ENCODE measurements at regions not wholly inside any gene's neighbourhood (a gene's known extent, or its start where the extent isn't known, plus 50 kb on each side); places are given as distances from the start of the nearest gene placed in this dataset.

GRCh38 chr2:107380912-107381311, 445.8 kb upstream of the RGPD4 start:
- DNase-seq (ENCODE audit: low spot score): peak; percentile 7

DNA sequence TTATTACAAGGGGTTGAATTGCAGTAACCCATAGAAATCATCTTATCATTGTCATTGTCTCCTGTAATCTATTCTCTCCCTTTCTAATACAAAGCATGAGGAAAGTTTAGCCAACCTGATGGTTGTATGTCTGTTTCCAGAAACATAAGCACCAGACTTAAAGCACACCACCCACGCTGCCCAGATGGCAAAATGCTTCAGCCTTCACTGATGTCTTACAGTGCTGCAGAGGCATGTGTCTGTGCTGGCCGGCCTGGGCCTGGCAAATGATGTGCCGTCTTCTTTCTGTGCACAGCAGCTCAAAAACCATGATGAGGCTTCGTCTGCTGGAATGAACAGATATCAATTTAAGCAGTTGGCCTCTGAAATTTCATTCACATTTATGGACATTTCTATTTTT, 443.0 kb upstream of the RGPD4 start:
- DNase-seq (ENCODE audit: low spot score): no peak

DNA sequence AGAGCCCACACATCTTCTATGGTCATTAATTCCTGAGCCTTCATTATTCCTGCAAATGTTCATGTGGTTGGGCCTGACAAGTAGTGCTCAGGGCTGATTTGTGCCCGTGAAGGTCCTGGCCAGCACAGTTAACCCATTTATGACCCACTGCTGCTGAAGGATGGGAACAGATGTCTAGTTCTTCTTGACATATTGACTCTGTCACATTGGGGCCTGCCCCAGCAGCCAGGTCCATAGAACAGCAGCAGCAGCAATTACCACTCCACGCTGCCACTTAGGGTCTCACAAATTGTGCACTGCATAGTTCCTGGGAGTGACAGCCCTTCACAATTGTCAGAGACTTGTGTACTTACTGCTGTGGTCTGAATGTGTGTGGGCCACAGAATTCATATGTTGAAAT, 442.3 kb upstream of the RGPD4 start:
- DNase-seq (ENCODE audit: low spot score): no peak

- no peak for DNase-seq (ENCODE audit: low spot score)
Measured at GRCh38 chr2:107385921-107386320, 440.8 kb upstream of the RGPD4 start.

GRCh38 chr2:107392241-107392704, 434.4 kb upstream of the RGPD4 start:
- DNase-seq (ENCODE audit: low spot score): no peak

DNA sequence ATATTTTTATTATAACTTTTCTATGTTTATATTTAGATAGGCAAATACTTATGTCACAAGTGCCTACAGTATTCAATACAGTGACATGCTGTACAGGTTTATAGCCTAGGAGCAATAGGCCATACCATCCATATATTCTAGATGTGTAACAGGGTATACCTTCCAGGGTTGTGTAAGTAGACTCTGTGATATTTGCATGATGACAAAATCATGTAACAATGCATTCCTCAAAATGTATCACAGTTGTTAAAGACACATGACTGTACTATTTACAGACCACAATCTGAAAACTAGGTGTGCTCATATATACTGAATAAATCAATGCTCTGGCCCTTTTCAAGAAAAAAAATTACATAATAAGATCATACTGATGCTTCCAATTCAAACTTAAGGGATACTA, 433.2 kb upstream of the RGPD4 start:
- DNase-seq (ENCODE audit: low spot score): no peak

- DNase-seq (ENCODE audit: low spot score): no peak
Measured at GRCh38 chr2:107398683-107399082, 428.0 kb upstream of the RGPD4 start.

- DNase-seq (ENCODE audit: low spot score): no peak
Measured at GRCh38 chr2:107402330-107402729, 424.4 kb upstream of the RGPD4 start.

DNA sequence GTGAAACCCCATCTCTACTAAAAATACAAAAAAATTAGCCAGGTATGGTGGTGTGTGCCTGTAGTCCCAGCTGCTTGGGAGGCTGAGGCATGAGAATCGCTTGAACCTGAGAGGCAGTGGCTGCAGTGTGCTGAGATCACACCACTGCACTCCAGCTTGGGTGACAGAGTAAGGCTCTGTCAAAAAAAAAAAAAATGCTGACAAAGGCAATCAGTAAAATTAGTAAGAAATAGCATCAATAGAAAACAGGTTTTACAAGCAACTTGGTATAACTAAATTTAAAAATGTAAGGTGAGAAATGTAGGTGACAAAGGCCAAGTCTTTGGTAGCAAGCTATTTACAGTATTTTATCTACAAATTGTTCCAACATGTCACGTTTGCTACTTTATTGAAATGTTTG, 421.4 kb upstream of the RGPD4 start:
- no peak for DNase-seq (ENCODE audit: low spot score)

DNA sequence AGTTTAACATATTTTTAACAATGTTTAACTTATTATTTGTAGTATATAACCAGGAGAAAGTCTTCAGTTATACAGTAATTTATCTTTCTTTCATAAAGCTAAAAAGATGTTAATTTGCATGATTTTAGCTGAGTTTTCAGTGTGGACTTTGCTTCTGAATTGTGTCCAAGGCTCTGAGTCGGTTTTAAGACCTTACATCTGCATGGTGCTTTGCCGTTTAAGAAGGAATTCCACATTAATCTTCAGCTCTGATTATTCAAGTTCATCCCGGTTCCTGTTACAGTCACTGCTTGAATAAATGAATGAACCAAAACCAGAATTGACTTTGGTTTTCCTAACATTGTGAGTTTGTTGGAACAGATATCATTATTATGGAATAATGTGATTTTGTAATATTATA, 419.7 kb upstream of the RGPD4 start:
- no peak for DNase-seq (ENCODE audit: low spot score)

- no peak for DNase-seq (ENCODE audit: low spot score)
Measured at GRCh38 chr2:107407974-107408373, 418.7 kb upstream of the RGPD4 start.

DNA sequence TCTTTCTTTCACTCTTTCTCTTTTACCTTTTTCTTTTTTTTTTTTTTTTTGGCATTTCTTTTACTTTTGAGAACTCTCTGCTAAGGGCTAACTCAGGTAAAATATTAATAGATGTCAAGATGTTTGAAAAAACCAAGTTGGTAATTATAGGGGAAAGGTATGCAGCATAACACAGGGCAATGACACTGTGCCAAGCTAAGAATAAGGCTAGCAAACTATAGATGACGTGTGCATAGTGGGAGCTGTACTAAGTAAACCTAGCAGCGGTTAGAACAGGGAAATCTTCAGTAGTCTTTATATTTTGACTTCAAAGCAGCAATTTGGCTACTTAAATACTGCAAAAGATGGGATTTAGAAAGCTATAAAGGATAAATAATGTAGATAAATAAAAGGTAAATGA, 415.4 kb upstream of the RGPD4 start:
- DNase-seq (ENCODE audit: low spot score): no peak

DNA sequence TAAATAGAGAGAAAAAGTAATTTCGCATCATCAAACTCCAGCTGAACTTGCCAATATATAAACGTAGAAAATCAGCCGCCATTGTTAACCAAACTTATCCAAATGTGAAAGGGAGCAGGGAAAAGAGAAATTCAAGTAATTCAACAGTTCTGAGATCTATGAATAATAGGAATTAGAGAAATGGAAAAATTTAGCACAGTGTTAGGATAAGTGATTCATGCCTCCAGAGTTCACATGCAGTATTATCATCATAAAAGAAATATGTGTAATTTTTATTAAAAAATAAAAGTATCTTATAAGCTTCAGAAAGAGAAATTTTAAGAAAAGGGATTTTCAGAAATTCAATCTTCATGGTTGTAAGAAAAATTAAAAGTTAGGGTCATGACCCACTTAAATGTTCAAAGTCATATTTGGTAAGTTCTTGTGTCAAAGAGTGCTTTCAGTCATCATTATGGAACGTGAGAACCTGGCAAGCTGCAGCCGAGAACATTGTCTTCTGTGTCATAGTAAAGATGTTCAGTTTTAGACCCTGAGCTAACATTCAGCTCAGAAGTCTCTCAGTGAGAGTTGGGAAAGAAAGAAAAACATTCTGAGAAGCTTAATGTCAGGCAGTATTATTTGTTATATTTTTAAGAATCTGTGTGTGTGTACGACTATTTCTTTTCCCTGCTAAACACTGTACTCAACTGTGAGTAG, 414.3 kb upstream of the RGPD4 start:
- DNase-seq (ENCODE audit: low spot score): no peak

GRCh38 chr2:107412981-107413380, 413.7 kb upstream of the RGPD4 start:
- DNase-seq (ENCODE audit: low spot score): no peak

DNA sequence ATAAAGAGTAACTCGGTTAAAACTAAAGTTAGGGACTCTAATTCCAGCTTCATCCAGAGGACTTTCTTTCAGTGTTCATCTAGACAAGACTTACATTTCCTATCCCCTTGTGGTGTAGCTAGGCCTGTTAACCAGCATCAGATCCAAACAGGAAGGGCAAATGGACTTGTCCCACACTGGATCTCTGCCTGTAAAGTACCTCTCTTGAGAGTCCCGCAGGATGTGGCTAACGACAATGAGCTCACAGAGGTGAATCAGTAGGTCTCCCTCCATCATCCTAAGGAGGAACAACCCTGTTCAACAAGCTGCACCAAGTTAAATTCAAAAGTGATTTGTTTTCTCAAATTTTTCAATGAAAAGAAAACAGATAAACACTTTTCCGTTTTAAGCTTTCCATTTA, 412.3 kb upstream of the RGPD4 start:
- DNase-seq (ENCODE audit: low spot score): no peak

DNA sequence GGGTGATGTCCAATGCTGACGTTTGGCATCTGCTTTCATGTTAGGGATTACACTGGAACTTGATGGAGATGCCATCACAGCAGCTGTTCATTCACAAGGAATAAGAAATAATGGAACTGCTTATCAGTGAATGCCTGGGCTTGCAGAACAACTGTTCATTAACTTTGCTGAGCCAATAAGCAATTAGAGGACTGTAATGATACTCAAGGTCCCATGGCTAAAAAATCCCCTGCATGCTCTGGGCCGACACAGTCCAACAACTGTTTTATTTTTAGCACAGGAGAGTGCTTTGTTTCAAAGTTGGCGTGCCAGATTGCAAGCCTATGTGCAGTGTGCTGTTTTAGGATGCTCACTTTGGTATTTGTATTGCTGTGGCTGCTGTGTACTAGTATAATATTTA, 408.0 kb upstream of the RGPD4 start:
- no peak for DNase-seq (ENCODE audit: low spot score)

DNA sequence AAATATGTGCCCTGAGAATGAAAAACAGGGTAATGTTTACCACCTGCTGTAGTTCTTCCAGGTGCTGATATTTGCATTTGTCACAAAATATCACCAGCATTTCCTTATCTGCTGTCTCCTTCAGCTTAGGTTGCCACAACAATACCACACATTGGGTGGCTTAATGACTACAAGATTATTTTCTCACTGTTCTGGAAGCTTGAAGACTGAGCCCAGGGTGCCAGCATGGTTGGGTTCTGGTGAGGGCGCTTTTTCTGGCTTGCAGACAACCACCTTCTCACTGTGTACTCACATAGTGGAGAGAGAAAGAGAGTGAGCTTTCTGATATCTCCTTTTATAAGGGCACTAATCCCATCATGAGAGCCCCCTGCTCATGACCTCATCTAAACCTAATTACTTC, 407.5 kb upstream of the RGPD4 start:
- DNase-seq (ENCODE audit: low spot score): no peak

DNA sequence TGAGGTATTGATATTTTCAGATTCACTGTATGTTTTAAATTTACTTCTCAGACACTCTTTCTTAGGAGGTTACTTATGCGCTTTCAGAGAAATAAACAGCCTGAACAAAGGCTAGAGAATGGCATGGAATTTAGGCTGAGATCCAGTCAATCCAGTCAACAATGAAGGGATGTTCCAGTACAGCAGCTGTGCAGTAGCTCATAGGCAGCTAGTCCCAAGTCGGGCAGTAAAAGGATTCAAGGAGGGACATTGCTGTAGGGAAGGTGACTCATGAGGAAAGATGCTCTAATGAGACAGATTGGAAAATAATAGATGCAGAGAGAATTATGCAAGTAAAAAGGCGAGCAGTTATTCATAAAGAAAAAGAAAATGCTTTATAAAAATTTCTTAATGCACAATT, 397.9 kb upstream of the RGPD4 start:
- no peak for DNase-seq (ENCODE audit: low spot score)

DNA sequence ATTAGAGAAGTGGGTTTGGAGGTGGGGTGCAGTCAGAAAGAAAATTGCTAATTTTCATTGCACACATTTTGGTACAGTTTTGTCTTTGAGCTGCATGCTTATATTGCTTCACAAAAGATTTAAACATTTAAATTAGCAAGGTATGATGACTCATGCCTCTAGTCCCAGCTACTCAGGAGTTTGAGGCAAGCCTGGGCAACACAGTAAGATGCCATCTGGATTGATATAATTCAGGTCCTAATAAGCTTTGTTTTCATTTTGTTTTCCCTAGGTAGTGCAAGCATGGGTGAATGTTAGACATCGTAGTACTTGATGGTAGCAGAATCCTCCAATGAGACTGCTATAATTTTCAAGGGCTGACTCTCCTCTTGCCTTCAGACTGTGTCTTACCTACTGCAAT, 396.7 kb upstream of the RGPD4 start:
- no peak for DNase-seq (ENCODE audit: low spot score)

GRCh38 chr2:107430596-107431266, 396.0 kb upstream of the RGPD4 start:
- no peak for DNase-seq (ENCODE audit: low spot score)

DNA sequence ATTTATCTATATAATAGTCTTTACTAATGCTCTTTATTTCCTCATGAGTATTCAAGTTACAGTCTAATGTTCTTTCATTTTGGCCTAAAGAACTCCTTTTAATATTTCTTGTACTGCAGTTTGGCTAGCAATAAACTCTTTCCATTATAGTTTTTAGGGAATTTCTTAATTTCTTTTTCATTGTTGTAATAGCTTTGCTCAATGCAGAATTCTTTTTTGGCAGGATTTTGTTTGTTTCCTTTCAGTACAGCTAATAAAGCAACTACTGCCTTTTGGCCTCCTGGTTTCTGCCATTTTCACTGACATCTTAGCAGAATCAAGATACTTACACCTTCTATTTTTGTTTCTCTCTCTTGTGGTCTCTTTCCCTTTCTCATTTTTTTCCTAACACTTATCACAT, 390.4 kb upstream of the RGPD4 start:
- DNase-seq (ENCODE audit: low spot score): no peak

DNA sequence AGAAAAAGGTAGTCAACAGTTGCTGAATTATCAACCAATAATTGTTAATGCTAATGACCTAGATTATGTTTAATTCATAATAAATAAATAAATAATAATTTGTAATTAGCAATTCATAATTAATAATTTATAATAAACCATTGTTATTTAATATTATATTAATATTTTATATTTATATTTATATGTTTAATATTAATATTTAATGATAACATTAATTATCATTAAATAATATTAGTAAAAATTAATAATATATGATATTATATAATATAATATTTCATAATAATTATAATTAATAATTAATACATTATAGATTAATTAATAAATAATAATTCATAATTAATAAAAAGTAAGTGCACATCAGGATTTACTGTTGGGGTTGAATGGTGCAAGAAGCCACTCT, 389.4 kb upstream of the RGPD4 start:
- no peak for DNase-seq (ENCODE audit: low spot score)

- DNase-seq (ENCODE audit: low spot score): no peak
Measured at GRCh38 chr2:107437807-107438206, 388.9 kb upstream of the RGPD4 start.

DNA sequence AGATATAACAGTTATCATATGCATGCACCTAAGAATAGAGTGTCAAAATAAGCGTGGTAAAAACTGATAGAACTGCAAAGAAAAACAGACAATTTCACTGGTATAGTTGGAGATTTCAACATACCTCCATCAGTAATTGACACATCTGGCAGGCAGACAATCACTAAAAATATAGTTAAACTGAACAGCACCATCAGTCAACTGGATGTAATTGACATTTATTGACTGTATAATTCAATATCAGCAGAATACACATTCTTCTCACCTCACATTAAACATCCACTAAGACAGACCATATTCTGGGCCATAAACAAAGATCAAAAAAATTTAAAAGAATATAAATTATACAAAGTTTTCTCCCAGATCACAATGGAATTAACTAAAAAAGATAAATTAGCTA, 378.5 kb upstream of the RGPD4 start:
- no peak for DNase-seq (ENCODE audit: low spot score)

All from HuH-7 (cell line).